Hepatocyte (in vitro differentiated cells): ENCODE measurements at regions not wholly inside any gene's neighbourhood (a gene's known extent, or its start where the extent isn't known, plus 50 kb on each side); places are given as distances from the start of the nearest gene placed in this dataset.

Source experiments
- DNase-seq: peaks from one replicate; pipeline ENCODE4 v3.0.0-alpha.2; 2016; ENCODE audit warnings: low spot score
- H2AFZ ChIP-seq: fragments of 200-600 bp; sonication (generic); 2 replicates; pipeline ENCODE4 v1.6.0; 2016; ENCODE audit warnings: antibody characterized with exemption, mild to moderate bottlenecking
- H3K27ac ChIP-seq: fragments of 200-600 bp; sonication (generic); 2 replicates; pipeline ENCODE4 v1.5.1; 2016; ENCODE audit warnings: mild to moderate bottlenecking
- H3K27me3 ChIP-seq: fragments of 200-600 bp; sonication (generic); 2 replicates; pipeline ENCODE4 v1.6.1; 2016
- H3K36me3 ChIP-seq: fragments of 200-600 bp; sonication (generic); replicated peaks from 2 replicates; pipeline ENCODE4 v1.5.1; 2016; ENCODE audit warnings: low read depth; ENCODE audit not compliant: insufficient read depth
- H3K4me1 ChIP-seq: fragments of 200-600 bp; sonication (generic); 2 replicates; pipeline ENCODE4 v1.5.1; 2016; ENCODE audit warnings: mild to moderate bottlenecking, moderate library complexity; ENCODE audit not compliant: insufficient read depth
- H3K4me2 ChIP-seq: fragments of 200-600 bp; sonication (generic); 2 replicates; pipeline ENCODE4 v1.6.0; 2016
- H3K4me3 ChIP-seq: fragments of 200-600 bp; sonication (generic); 2 replicates; pipeline ENCODE4 v1.5.1; 2016; ENCODE audit warnings: mild to moderate bottlenecking
- H3K79me2 ChIP-seq: fragments of 200-600 bp; sonication (generic); 2 replicates; pipeline ENCODE4 v1.6.0; 2017; ENCODE audit warnings: mild to moderate bottlenecking
- H3K9me2 ChIP-seq: fragments of 200-600 bp; sonication (generic); replicated peaks from 2 replicates; pipeline ENCODE4 v1.6.0; 2017; ENCODE audit warnings: mild to moderate bottlenecking; ENCODE audit not compliant: insufficient read depth
- H3K9me3 ChIP-seq: fragments of 200-600 bp; sonication (generic); 2 replicates; pipeline ENCODE4 v1.5.1; 2016; ENCODE audit warnings: low read depth, mild to moderate bottlenecking
- H4K20me1 ChIP-seq: fragments of 200-600 bp; sonication (generic); 2 replicates; pipeline ENCODE4 v1.6.0; 2016; ENCODE audit warnings: mild to moderate bottlenecking; ENCODE audit not compliant: insufficient read depth, poor library complexity, severe bottlenecking
- CTCF ChIP-seq: fragments of 200-600 bp; sonication (generic); IDR thresholded peaks from 2 replicates; pipeline ENCODE4 v1.5.1; 2016; ENCODE audit warnings: antibody characterized with exemption, mild to moderate bottlenecking; ENCODE audit not compliant: poor library complexity
- EZH2 ChIP-seq: fragments of 200-600 bp; sonication (generic); IDR thresholded peaks from 2 replicates; pipeline ENCODE4 v1.6.1; 2016; ENCODE audit warnings: antibody characterized with exemption, mild to moderate bottlenecking, borderline replicate concordance
- EZH2phosphoT487 ChIP-seq: fragments of 200-600 bp; sonication (generic); IDR thresholded peaks from one replicate; pipeline ENCODE4 v1.6.1; 2018; ENCODE audit warnings: antibody characterized with exemption, mild to moderate bottlenecking, low read depth, moderate library complexity; ENCODE audit not compliant: unreplicated experiment, severe bottlenecking
- WGBS: methylation state at CpG from one replicate; pipeline ENCODE4 v1.1.6; 2016; ENCODE audit warnings: low lambda C conversion rate; ENCODE audit errors: missing lambda C conversion rate; 5-methylcytosine and 5-hydroxymethylcytosine counted together

DNA sequence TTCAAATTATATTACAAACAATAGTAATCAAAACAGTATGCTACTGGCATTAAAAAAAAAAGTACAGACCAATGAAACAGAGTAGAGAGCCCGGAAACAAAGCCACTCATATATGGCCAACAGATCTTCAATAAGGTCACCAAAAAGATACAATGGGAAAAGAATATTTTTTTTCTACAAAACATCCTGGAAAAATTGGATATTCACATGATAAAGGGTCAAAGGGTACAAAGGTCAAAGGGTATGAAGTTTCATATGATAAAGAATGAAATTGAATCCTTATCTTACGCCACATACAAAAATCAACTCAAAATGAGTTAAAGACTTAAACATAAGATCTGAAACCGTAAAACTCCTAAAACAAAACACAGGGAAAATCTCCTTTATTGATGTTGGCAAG is 168.5 kb upstream of the PELI2 start:
- Histone ChIP-seq H3K79me2 (no peaks in the 10 kb centered on the region), H3K4me2 (no peak overlapping the region), H2AFZ (no peak overlapping the region), H3K27me3 (no peaks in the 10 kb centered on the region), H3K9me2 (no peaks in the 10 kb centered on the region), H3K36me3 (no peaks in the 10 kb centered on the region), H3K4me1 (no peaks in the 10 kb centered on the region), H3K27ac (no peak overlapping the region), H3K4me3 (no peak overlapping the region), H4K20me1 (no peaks in the 10 kb centered on the region), H3K9me3 (no peaks in the 10 kb centered on the region)
- DNase-seq: no peak
- TF ChIP-seq EZH2phosphoT487 (no peak), CTCF (no peak), EZH2 (no peak)
- 88% methylated on average over 3 of the region's 3 CpGs for WGBS

DNA sequence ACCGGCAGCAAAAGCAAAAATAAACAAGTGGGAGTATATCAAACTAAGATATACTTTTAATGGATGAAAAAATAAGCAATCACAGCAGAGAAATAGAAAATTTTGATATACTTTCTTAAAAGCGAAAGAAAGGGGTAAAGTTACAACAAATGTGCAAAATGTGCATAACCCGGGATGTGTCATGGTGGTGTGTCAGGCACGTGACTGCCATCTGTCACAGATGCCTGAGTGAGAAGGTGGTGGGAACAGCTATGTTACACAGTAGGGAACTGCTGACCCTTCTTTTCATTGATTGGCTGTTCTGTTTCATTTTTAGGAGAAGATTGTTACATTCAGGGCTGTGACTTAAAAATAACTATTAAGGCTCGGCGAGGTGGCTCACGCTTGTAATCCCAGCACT is 168.1 kb upstream of the PELI2 start:
- Histone ChIP-seq H3K27me3 (no peaks in the 10 kb centered on the region), H3K9me2 (no peaks in the 10 kb centered on the region), H3K4me2 (no peak overlapping the region), H4K20me1 (no peaks in the 10 kb centered on the region), H3K4me1 (no peaks in the 10 kb centered on the region), H2AFZ (no peak overlapping the region), H3K4me3 (no peak overlapping the region), H3K27ac (no peak overlapping the region), H3K79me2 (no peaks in the 10 kb centered on the region), H3K36me3 (no peaks in the 10 kb centered on the region), H3K9me3 (no peaks in the 10 kb centered on the region)
- WGBS: 92% methylated on average over 7 of the region's 7 CpGs
- no peak for DNase-seq
- TF ChIP-seq CTCF (no peak), EZH2phosphoT487 (no peak), EZH2 (no peak)

DNA sequence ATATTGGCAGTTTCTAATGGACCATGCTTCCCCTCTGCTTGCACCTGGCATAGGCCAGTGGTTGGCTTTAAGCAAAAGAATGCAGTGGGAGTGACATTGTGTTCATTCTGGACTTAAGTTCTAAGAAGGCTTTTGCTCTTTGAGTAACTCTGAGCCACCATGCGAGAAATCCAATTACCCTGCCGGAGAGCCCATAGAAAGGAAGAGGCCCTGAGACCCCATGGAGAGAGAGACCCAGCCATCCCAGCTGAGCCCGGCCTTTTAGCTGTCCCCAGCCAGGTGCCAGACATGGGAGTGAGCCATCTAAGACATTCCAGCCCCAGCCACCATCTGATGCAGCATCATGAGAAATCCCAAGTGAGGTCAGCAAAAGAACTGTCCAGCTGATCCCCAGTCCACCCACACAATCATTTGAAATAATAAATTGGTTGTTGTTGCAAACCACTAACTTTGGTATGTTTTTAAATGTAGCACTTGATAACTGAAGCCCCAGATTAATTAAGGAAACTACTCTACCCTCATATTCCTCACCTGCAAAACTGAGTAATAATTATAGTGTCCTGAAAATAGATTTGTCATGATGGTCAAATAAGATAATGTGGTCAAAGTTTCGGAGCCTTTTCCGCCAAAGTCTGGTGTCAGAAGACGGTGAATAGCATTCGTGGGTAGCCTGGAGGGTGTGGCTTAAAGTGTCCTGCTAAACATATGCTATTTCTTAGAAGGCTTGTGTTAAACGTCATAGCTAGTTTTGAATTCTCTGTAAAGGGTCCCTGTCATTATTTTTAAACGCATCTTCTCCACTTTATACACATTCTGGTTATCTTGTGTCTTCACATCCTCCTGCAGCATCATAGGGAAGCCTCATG is 166.6 kb upstream of the PELI2 start:
- H3K4me1 ChIP-seq: no peaks in the 10 kb centered on the region
- no peak overlapping the region for H3K4me2 ChIP-seq
- H2AFZ ChIP-seq: no peak overlapping the region
- H3K4me3 ChIP-seq: no peak overlapping the region
- H3K36me3 ChIP-seq: no peaks in the 10 kb centered on the region
- H4K20me1 ChIP-seq: no peaks in the 10 kb centered on the region
- 90% methylated on average over 9 of the region's 9 CpGs for WGBS
- H3K9me2 ChIP-seq: no peaks in the 10 kb centered on the region
- H3K27ac ChIP-seq: no peak overlapping the region
- no peaks in the 10 kb centered on the region for H3K27me3 ChIP-seq
- DNase-seq: no peak
- H3K9me3 ChIP-seq: no peaks in the 10 kb centered on the region
- no peaks in the 10 kb centered on the region for H3K79me2 ChIP-seq
- TF ChIP-seq CTCF (no peak), EZH2phosphoT487 (no peak), EZH2 (no peak)
